Mesenchymal stem cell (in vitro differentiated cells and primary cell): ENCODE measurements at regions not wholly inside any gene's neighbourhood (a gene's known extent, or its start where the extent isn't known, plus 50 kb on each side); places are given as distances from the start of the nearest gene placed in this dataset.

Source experiments
- DNase-seq: peaks from one replicate; pipeline ENCODE4 v3.0.0-alpha.2; 2013
- H2AFZ ChIP-seq: one replicate; pipeline ENCODE4 v1.6.1; 2013; ENCODE audit warnings: low read depth, mild to moderate bottlenecking, control low read depth, inconsistent platforms, low read length, moderate library complexity
- H2AK5ac ChIP-seq: 2 replicates; pipeline ENCODE4 v1.6.1; 2013; ENCODE audit warnings: low read length, moderate library complexity, mild to moderate bottlenecking, inconsistent platforms; ENCODE audit not compliant: severe bottlenecking
- H2BK120ac ChIP-seq: one replicate; pipeline ENCODE4 v1.6.1; 2013; ENCODE audit warnings: low read depth, mild to moderate bottlenecking, inconsistent platforms, low read length, moderate library complexity
- H2BK12ac ChIP-seq, 2 experiments: one replicate each; pipeline ENCODE4 v1.6.1; 2013; ENCODE audit warnings: inconsistent platforms in 2 of 2, low read length in 2 of 2, mild to moderate bottlenecking in 2 of 2, moderate library complexity in 2 of 2, control low read depth in 1 of 2
- H2BK15ac ChIP-seq: one replicate; pipeline ENCODE4 v1.6.1; 2013; ENCODE audit warnings: mild to moderate bottlenecking, low read depth, inconsistent platforms; ENCODE audit not compliant: poor library complexity, severe bottlenecking
- H2BK5ac ChIP-seq: 2 replicates; pipeline ENCODE4 v1.6.1; 2013; ENCODE audit warnings: low read depth, mild to moderate bottlenecking, low read length, control low read depth, inconsistent platforms; ENCODE audit not compliant: poor library complexity, severe bottlenecking
- H3K14ac ChIP-seq, 2 experiments: one replicate each; pipeline ENCODE4 v1.6.1; 2013; ENCODE audit warnings: inconsistent platforms in 2 of 2, low read length in 2 of 2, control low read depth in 1 of 2, mild to moderate bottlenecking in 1 of 2, moderate library complexity in 1 of 2
- H3K18ac ChIP-seq, 2 experiments: one replicate each; pipeline ENCODE4 v1.6.1; 2013; ENCODE audit warnings: inconsistent platforms in 2 of 2, low read length in 2 of 2, control low read depth in 1 of 2, low read depth in 1 of 2, mild to moderate bottlenecking in 1 of 2
- H3K23ac ChIP-seq, 2 experiments: one replicate each; pipeline ENCODE4 v1.6.1; 2013; ENCODE audit warnings: inconsistent platforms in 2 of 2, low read length in 2 of 2, mild to moderate bottlenecking in 2 of 2, moderate library complexity in 2 of 2, control low read depth in 1 of 2
- H3K27ac ChIP-seq: 2 replicates; pipeline ENCODE4 v1.5.1; 2013; ENCODE audit warnings: mild to moderate bottlenecking, moderate library complexity, low read length, control low read depth, inconsistent platforms; ENCODE audit not compliant: poor library complexity, severe bottlenecking
- H3K27me3 ChIP-seq, 2 experiments: 2 replicates each; pipeline versions ENCODE4 v1.6.1 to v1.7.0; 2013; ENCODE audit warnings: low read length in 2 of 2, mild to moderate bottlenecking in 2 of 2, moderate library complexity in 2 of 2, control low read depth in 1 of 2, inconsistent platforms in 1 of 2; ENCODE audit not compliant: control insufficient read depth in 1 of 2, insufficient read depth in 1 of 2
- H3K36me3 ChIP-seq, 2 experiments: 2 replicates each; pipeline versions ENCODE4 v1.6.1 to v1.7.0; 2013; ENCODE audit warnings: low read length in 2 of 2, control low read depth in 1 of 2, inconsistent platforms in 1 of 2, low read depth in 1 of 2, mild to moderate bottlenecking in 1 of 2; ENCODE audit not compliant: insufficient read depth in 2 of 2, control insufficient read depth in 1 of 2
- H3K4ac ChIP-seq, 2 experiments: one replicate each; pipeline ENCODE4 v1.6.1; 2013; ENCODE audit warnings: inconsistent platforms in 2 of 2, low read length in 2 of 2, mild to moderate bottlenecking in 2 of 2, moderate library complexity in 2 of 2, control low read depth in 1 of 2, low read depth in 1 of 2
- H3K4me1 ChIP-seq: 2 replicates; pipeline ENCODE4 v1.6.1; 2013; ENCODE audit warnings: low read depth, low read length, control low read depth; ENCODE audit not compliant: control insufficient read depth, insufficient read depth
- H3K4me2 ChIP-seq: 2 replicates; pipeline ENCODE4 v1.6.1; 2013; ENCODE audit warnings: low read length, mild to moderate bottlenecking, inconsistent platforms; ENCODE audit not compliant: poor library complexity, severe bottlenecking
- H3K4me3 ChIP-seq, 2 experiments: 2 replicates each; pipeline versions ENCODE4 v1.5.1 to v1.7.0; 2013; ENCODE audit warnings: low read length in 2 of 2, mild to moderate bottlenecking in 2 of 2, control low read depth in 1 of 2, low read depth in 1 of 2; ENCODE audit not compliant: insufficient read depth in 1 of 2
- H3K79me1 ChIP-seq: replicated peaks from 2 replicates; pipeline ENCODE4 v1.6.1; 2013; ENCODE audit warnings: mild to moderate bottlenecking, control low read depth, low read length, inconsistent platforms; ENCODE audit not compliant: poor library complexity, severe bottlenecking
- H3K9ac ChIP-seq: 2 replicates; pipeline ENCODE4 v1.7.0; 2013; ENCODE audit warnings: mild to moderate bottlenecking, low read length, moderate library complexity
- H3K9me3 ChIP-seq: 2 replicates; pipeline ENCODE4 v1.7.0; 2013; ENCODE audit warnings: mild to moderate bottlenecking, low read length; ENCODE audit not compliant: control insufficient read depth
- H4K8ac ChIP-seq: one replicate; pipeline ENCODE4 v1.6.1; 2013; ENCODE audit warnings: inconsistent platforms, mild to moderate bottlenecking, low read length, moderate library complexity
- H4K91ac ChIP-seq: one replicate; pipeline ENCODE4 v1.6.1; 2013; ENCODE audit warnings: mild to moderate bottlenecking, low read length, inconsistent platforms
- WGBS: methylation state at CpG from one replicate; pipeline ENCODE4 v1.1.7; 2013; ENCODE audit warnings: mixed read lengths; 5-methylcytosine and 5-hydroxymethylcytosine counted together

DNA sequence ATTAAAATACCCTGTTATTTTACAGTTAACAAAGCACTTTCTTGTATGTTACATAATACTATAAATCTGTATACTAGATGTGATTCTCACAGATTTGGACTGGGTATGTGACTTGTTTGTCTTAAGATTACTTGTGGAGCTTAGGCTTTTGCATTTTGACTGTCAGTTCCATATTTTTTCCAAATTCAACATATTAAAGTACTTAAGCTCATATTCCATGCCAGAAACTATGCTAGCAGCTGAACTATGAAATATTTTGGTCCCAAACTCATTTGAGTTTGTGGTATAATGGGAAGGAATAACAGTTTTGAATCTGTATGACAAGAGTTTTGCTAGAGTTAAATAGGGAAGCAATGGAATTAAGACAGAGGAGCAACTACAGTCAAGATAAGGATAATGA is 841.4 kb downstream of the JRKL start:
- Histone ChIP-seq H3K27me3 (no peaks in the 10 kb centered on the region), H2BK12ac (no peak overlapping the region), H4K91ac (no peak overlapping the region), H4K8ac (no peak overlapping the region), H2AK5ac (no peak overlapping the region), H3K4ac (no peak overlapping the region), H3K14ac (no peak overlapping the region), H3K36me3 (no peaks in the 10 kb centered on the region), H3K27ac (no peak overlapping the region), H2AFZ (no peak overlapping the region), H3K4me2 (no peak overlapping the region), H2BK5ac (no peak overlapping the region), H2BK120ac (no peak overlapping the region), H3K18ac (no peak overlapping the region), H2BK15ac (no peak overlapping the region), H3K79me1 (no peaks in the 10 kb centered on the region), H3K9ac (no peak overlapping the region), H3K4me3 (no peak overlapping the region), H3K9me3 (no peaks in the 10 kb centered on the region), H3K4me1 (no peaks in the 10 kb centered on the region), H3K23ac (no peak overlapping the region)
- DNase-seq: no peak

DNA sequence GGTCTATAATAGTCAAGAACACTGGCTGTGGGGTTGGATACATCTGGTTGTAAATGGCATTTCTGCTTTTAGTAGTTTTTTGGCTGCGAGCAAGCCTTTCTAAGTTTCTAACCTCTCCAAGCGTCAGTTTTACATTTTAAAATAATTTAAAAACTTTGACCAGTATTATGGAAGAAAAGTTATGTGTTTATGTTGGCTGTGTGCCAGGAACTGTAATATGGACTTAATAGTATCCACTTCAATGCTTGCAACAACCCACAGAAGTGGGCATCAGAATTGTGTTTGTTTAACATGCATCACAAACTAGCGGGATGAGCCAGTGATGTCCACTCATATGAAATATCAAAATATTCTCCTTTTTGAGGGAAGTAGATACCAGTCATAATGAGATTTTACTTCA is 844.2 kb downstream of the JRKL start:
- Histone ChIP-seq H2BK120ac (no peak overlapping the region), H3K27ac (no peak overlapping the region), H2AFZ (no peak overlapping the region), H3K36me3 (no peaks in the 10 kb centered on the region), H3K18ac (no peak overlapping the region), H4K8ac (no peak overlapping the region), H3K4me3 (no peak overlapping the region), H3K4me2 (no peak overlapping the region), H3K4me1 (no peaks in the 10 kb centered on the region), H3K27me3 (no peaks in the 10 kb centered on the region), H2BK12ac (no peak overlapping the region), H3K4ac (no peak overlapping the region), H3K14ac (no peak overlapping the region), H2AK5ac (no peak overlapping the region), H2BK5ac (no peak overlapping the region), H3K9ac (no peak overlapping the region), H4K91ac (no peak overlapping the region), H3K9me3 (no peaks in the 10 kb centered on the region), H3K79me1 (no peaks in the 10 kb centered on the region), H3K23ac (no peak overlapping the region), H2BK15ac (no peak overlapping the region)
- no peak for DNase-seq
- WGBS: no CpG with 5 or more reads among the region's 3 CpGs

DNA sequence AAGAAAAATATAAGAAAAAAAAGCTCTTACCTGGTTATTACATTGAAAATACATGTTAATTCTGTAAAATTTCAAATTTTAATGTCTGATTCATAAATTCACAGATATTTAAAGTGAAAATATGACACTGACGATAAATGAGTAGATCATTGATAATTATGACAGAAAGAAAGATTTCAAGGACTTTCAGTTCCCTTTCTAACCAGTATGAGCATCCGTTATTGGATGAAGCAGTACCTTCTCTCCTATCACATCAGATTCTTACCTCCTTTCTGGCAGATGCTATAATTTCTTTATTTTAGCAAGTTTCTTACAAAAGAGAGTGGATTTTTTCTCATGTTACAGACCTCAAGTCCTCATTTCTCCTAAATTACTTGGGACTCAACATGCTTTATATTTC is 847.3 kb downstream of the JRKL start:
- 90% methylated on average over 2 of the region's 2 CpGs for WGBS
- Histone ChIP-seq H3K4me1 (no peaks in the 10 kb centered on the region), H3K27ac (no peak overlapping the region), H3K14ac (no peak overlapping the region), H3K79me1 (no peaks in the 10 kb centered on the region), H3K4ac (no peak overlapping the region), H2BK5ac (no peak overlapping the region), H3K27me3 (no peaks in the 10 kb centered on the region), H4K91ac (no peak overlapping the region), H2AFZ (no peak overlapping the region), H2BK12ac (no peak overlapping the region), H3K9ac (no peak overlapping the region), H3K36me3 (no peaks in the 10 kb centered on the region), H4K8ac (no peak overlapping the region), H3K23ac (no peak overlapping the region), H2BK15ac (no peak overlapping the region), H3K18ac (no peak overlapping the region), H3K4me3 (no peak overlapping the region), H3K9me3 (no peaks in the 10 kb centered on the region), H2AK5ac (no peak overlapping the region), H2BK120ac (no peak overlapping the region), H3K4me2 (no peak overlapping the region)
- DNase-seq: no peak

DNA sequence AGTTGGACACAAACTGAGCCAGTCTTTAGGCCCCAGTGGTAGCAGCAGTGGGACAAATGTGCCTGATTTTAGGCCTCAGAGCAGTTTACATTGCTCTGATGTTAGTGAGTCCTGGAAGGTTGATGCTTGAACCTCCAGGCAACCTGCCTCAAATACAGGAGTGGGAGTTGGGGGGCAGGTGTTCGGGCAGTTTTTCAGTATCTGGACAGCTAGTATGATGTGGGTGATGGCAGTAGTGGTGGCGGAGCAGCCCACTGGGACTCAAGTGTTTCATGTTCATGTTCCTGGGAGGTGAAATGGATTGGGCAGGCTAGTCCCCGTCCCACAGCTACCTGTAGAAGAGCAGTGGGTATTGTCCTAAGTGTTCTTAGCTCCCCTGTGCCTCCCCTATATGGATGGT is 857.8 kb downstream of the JRKL start:
- H3K79me1 ChIP-seq: no peaks in the 10 kb centered on the region
- H3K9ac ChIP-seq: no peak overlapping the region
- no peak overlapping the region for H3K27ac ChIP-seq
- H2AK5ac ChIP-seq: no peak overlapping the region
- H2BK120ac ChIP-seq: no peak overlapping the region
- WGBS: 54% methylated on average over 3 of the region's 3 CpGs
- peaks cover 2% of the 10 kb centered on the region for H3K4me1 ChIP-seq
- no peaks in the 10 kb centered on the region for H3K36me3 ChIP-seq
- H3K27me3 ChIP-seq: no peaks in the 10 kb centered on the region
- no peak overlapping the region for H4K91ac ChIP-seq
- no peak overlapping the region for H2BK12ac ChIP-seq
- no peak overlapping the region for H3K14ac ChIP-seq
- H2BK15ac ChIP-seq: no peak overlapping the region
- peaks cover 12% of the 10 kb centered on the region for H3K9me3 ChIP-seq
- no peak overlapping the region for H3K4ac ChIP-seq
- no peak overlapping the region for H2AFZ ChIP-seq
- H4K8ac ChIP-seq: no peak overlapping the region
- no peak overlapping the region for H3K23ac ChIP-seq
- H2BK5ac ChIP-seq: no peak overlapping the region
- H3K18ac ChIP-seq: no peak overlapping the region
- no peak for DNase-seq
- no peak overlapping the region for H3K4me2 ChIP-seq
- H3K4me3 ChIP-seq: no peak overlapping the region
